Heart right ventricle (tissue), 16 donors: ENCODE measurements at regions not wholly inside any gene's neighbourhood (a gene's known extent, or its start where the extent isn't known, plus 50 kb on each side); places are given as distances from the start of the nearest gene placed in this dataset.

ENCODE experiments used
- ATAC-seq, 8 donors: fragments of 200-7000 bp; cut with Tn5 transposase; one replicate each; pipeline ENCODE4 v1.9.1; 2020; ENCODE audit warnings: mild to moderate bottlenecking in 8 of 8, moderate library complexity in 8 of 8, moderate number of reproducible peaks in 1 of 8
- DNase-seq, 2 donors: peaks; one replicate each; pipeline ENCODE4 v3.0.0-alpha.2; 2020
- H3K27ac ChIP-seq, 10 donors: fragments of 200-600 bp; sonication (generic) in 2 of 10; one replicate each; pipeline versions ENCODE4 v1.5.0 to v1.8.0; 2020 to 2022; ENCODE audit warnings: mild to moderate bottlenecking in 3 of 10
- H3K27me3 ChIP-seq, 7 donors: fragments of 200-600 bp; one replicate each; pipeline ENCODE4 v1.8.0; 2021 to 2022; ENCODE audit warnings: mild to moderate bottlenecking in 2 of 7
- H3K36me3 ChIP-seq, 9 donors: fragments of 200-600 bp; sonication (generic) in 1 of 9; one replicate each; pipeline versions ENCODE4 v1.5.0 to v1.8.0; 2020 to 2022; ENCODE audit warnings: mild to moderate bottlenecking in 2 of 9
- H3K4me1 ChIP-seq, 9 donors: fragments of 200-600 bp; sonication (generic) in 1 of 9; one replicate each; pipeline versions ENCODE4 v1.5.0 to v1.8.0; 2020 to 2022; ENCODE audit warnings: mild to moderate bottlenecking in 4 of 9
- H3K4me3 ChIP-seq, 10 donors: fragments of 200-600 bp; sonication (generic) in 2 of 10; one replicate each; pipeline versions ENCODE4 v1.5.0 to v1.8.0; 2020 to 2022; ENCODE audit warnings: mild to moderate bottlenecking in 7 of 10, moderate library complexity in 2 of 10
- H3K9me3 ChIP-seq, 11 donors: fragments of 200-600 bp in 10 of 11; sonication (generic) in 2 of 11; one replicate each; pipeline versions ENCODE4 v1.5.0 to v1.8.0; 2013 to 2022; ENCODE audit warnings: mild to moderate bottlenecking in 2 of 11, control low read depth in 1 of 11, moderate library complexity in 1 of 11
- WGBS, 2 donors: extraction: QIAGEN DNeasy Blood & Tissue Kit; methylation state at CpG; one replicate each; pipeline ENCODE4 v1.1.7; 2013; ENCODE audit warnings: inconsistent platforms in 1 of 2; 5-methylcytosine and 5-hydroxymethylcytosine counted together
- intact Hi-C, 10 donors: fragments of 100-400 bp; cut with DNase I; formaldehyde crosslinking; loops; one replicate each; pipeline versions ENCODE4 v1.11.1 to v1.14.2; 2022
- TF ChIP-seq, protein P1 (sequence below), 9 donors: fragments of 200-600 bp; sonication (generic) in 2 of 9; IDR thresholded peaks; one replicate each; pipeline versions ENCODE4 v1.5.0 to v1.8.0; 2021 to 2022; ENCODE audit warnings: antibody characterized with exemption in 9 of 9, mild to moderate bottlenecking in 5 of 9, moderate library complexity in 1 of 9
- donor health status: Arrhythmogenic right ventricular cardiomyopathy.
- donor health status: ischemic (EF 13 %, LVEDD 7.1; RV severe dilation, severe dysfunction).
- donor health status: healthy with polysubstance abuse.
- donor health status: DM: no; HTN: yes; CAD: no.
- donor health status: DM: no; HTN: no; CAD: no.
- donor health status: ischemic (EF 25% LVEDD 6.9; RV normal size, moderate dysfunction).
- donor health status: ischemic (EF 25% LVEDD 5.7; RV mildly dilated, moderate dysfunction).
- donor health status: healthy.
- donor health status: DM: yes; HTN: yes; CAD: no.
- donor health status: Ischemic cardiomyopathy.
- donor health status: ischemic (EF 35%, LVEDD 5.7; RV mildly dilated, moderate dysfunction).
- donor health status: nonischemic (EF 11% LVEDD 7.7; RV severe dilation, severe dysfunction).
- donor health status: DM: yes; HTN: yes; CAD: no.
- donor health status: PGD.
- donor health status: ischemic (EF 29% LVEDD 5.4; RV normal size, mild dysfunction).
- donor health status: nonischemic (EF 23%, LVEDD 6.1; RV moderate dilation, normal function).

DNA sequence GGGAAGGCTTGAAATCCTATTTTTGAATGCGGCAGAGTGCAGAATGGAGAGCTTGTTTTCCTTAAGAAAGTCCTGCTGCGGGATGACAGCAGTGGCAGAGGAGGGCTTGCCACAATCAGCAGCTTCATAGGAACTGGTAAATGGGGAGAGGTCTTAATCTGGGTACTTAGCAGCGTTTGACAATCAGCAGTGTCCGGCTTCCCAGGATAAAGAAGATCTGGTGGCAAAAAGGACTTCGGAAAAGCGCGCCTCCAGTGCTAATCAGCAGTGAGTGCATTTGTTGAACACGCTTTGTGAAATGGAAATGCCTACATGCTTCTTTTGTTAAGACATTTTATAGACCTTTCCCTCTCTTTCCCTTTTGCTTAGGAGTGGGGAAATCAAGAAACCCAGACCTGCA lies 735.7 kb downstream of the QKI start:
- Histone ChIP-seq H3K4me3 (no peak overlapping the region), H3K27ac (peak overlapping the region in 3 of 10 donors; percentile 65 to 82 (median 75)), H3K9me3 (no peaks in the 10 kb centered on the region), H3K27me3 (no peaks in the 10 kb centered on the region), H3K4me1 (peaks cover 0 to 40% (median 8%) of the 10 kb centered on the region in 9 donors), H3K36me3 (no peaks in the 10 kb centered on the region)
- TF ChIP-seq, protein P1, sequence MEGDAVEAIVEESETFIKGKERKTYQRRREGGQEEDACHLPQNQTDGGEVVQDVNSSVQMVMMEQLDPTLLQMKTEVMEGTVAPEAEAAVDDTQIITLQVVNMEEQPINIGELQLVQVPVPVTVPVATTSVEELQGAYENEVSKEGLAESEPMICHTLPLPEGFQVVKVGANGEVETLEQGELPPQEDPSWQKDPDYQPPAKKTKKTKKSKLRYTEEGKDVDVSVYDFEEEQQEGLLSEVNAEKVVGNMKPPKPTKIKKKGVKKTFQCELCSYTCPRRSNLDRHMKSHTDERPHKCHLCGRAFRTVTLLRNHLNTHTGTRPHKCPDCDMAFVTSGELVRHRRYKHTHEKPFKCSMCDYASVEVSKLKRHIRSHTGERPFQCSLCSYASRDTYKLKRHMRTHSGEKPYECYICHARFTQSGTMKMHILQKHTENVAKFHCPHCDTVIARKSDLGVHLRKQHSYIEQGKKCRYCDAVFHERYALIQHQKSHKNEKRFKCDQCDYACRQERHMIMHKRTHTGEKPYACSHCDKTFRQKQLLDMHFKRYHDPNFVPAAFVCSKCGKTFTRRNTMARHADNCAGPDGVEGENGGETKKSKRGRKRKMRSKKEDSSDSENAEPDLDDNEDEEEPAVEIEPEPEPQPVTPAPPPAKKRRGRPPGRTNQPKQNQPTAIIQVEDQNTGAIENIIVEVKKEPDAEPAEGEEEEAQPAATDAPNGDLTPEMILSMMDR (IDR thresholded peaks at IDR 0.05), result no peak
- ATAC-seq (no peak), DNase-seq (no peak)
- 94 to 95% methylated on average over 8 of the region's 8 CpGs for WGBS, 2 donors
- intact Hi-C loops, result no loop called here

- TF ChIP-seq, protein P1 (IDR thresholded peaks at IDR 0.05), result no peak
- Histone ChIP-seq H3K9me3 (no peaks in the 10 kb centered on the region), H3K4me3 (no peak overlapping the region), H3K4me1 (peaks cover 0 to 30% (median 8%) of the 10 kb centered on the region in 9 donors), H3K36me3 (no peaks in the 10 kb centered on the region), H3K27ac (peak overlapping the region in 7 of 10 donors; percentile 17 to 82 (median 65)), H3K27me3 (no peaks in the 10 kb centered on the region)
- peak; percentile 54 to 95 (median 87) for ATAC-seq
- DNase-seq, result peak in 1 of 2 donors; percentile 16
- 23 to 40% methylated on average over 1 of the region's 1 CpG for WGBS, 2 donors
- intact Hi-C loops, result loop anchor here in 2 of 10 donors (5.0 to 10.0 kb wide), 2 partner anchors 36 to 146 kb away; no protein-coding TSS in a partner anchor
Measured at GRCh38 chr6:164148788-164149187, 734.3 kb downstream of the QKI start.

DNA sequence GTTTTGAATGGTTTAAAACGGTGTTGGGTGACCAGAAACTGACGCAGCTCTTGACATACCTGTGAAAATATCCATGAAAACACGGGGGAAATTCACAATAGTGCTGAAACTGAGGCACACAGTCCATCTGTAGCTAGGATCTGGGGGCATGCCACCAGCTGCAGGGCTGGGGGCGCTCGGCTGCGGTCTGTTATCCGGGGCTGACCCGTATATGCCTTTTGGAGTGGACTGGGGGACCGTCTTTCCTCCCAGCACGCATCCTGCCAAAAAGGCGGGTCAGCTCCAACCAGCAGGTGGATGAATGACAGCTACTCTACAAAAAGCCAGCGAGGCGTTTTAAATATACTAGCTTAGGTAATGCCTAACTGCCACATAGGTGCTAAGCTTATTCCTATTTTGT lies 729.8 kb downstream of the QKI start:
- DNase-seq, result no peak
- TF ChIP-seq, protein P1 (IDR thresholded peaks at IDR 0.05), result no peak
- Histone ChIP-seq H3K9me3 (no peaks in the 10 kb centered on the region), H3K27ac (no peak overlapping the region), H3K4me3 (no peak overlapping the region), H3K4me1 (peaks cover 0 to 11% (median 0%) of the 10 kb centered on the region in 9 donors), H3K36me3 (no peaks in the 10 kb centered on the region), H3K27me3 (no peaks in the 10 kb centered on the region)
- WGBS, 2 donors, result 89 to 95% methylated on average over 13 of the region's 13 CpGs
- ATAC-seq, result no peak
- intact Hi-C loops, result loop anchor here in 1 of 10 donors (10.0 kb wide), 1 partner anchor 150 kb away; no protein-coding TSS in a partner anchor

DNA sequence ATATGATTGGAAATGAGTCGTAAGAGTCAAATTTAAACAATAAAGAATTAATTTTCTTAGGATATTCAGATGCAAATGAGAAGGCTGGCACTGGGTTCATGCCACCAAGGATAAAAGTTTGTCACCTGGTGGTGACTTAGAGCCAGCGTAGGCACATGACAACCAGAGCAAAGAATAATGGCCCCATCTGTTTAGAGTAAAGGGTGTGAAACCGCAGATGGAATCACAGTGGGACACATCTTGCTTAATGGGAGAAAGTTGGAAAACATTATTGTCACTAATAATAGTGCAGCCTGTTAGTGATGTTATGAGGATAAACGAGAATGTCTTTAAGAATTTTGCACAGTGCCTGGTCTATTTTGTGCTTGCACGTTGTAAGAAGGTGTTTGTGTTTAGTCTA lies 727.8 kb downstream of the QKI start:
- Histone ChIP-seq H3K36me3 (no peaks in the 10 kb centered on the region), H3K4me1 (no peaks in the 10 kb centered on the region), H3K4me3 (no peak overlapping the region), H3K9me3 (no peaks in the 10 kb centered on the region), H3K27me3 (no peaks in the 10 kb centered on the region), H3K27ac (no peak overlapping the region)
- ATAC-seq (no peak), DNase-seq (no peak)
- TF ChIP-seq, protein P1 (IDR thresholded peaks at IDR 0.05), result no peak
- intact Hi-C loops, result loop anchor here in 1 of 10 donors (10.0 kb wide), 1 partner anchor 152 kb away; no protein-coding TSS in a partner anchor
- 88 to 89% methylated on average over 5 of the region's 5 CpGs for WGBS, 2 donors
